HG03378 (cell line): ENCODE measurements at regions not wholly inside any gene's neighbourhood (a gene's known extent, or its start where the extent isn't known, plus 50 kb on each side); places are given as distances from the start of the nearest gene placed in this dataset.
"Not testable (repeated sequence)": the region's sequence is repeated elsewhere in the genome, so short reads cannot be mapped to it uniquely, and the experiment has no call there.

Source experiments
- ATAC-seq: cut with Tn5 transposase; IDR thresholded peaks from one replicate; pipeline ENCODE4 v1.9.1; 2021; ENCODE audit warnings: mild to moderate bottlenecking, moderate library complexity; ENCODE audit not compliant: unreplicated experiment

- no peak for ATAC-seq
Observed at GRCh38 chr2:144131042-144131441, 388.9 kb downstream of the ZEB2 start.

GRCh38 chr2:144130551-144130950, 389.4 kb downstream of the ZEB2 start:
- ATAC-seq = no peak

DNA sequence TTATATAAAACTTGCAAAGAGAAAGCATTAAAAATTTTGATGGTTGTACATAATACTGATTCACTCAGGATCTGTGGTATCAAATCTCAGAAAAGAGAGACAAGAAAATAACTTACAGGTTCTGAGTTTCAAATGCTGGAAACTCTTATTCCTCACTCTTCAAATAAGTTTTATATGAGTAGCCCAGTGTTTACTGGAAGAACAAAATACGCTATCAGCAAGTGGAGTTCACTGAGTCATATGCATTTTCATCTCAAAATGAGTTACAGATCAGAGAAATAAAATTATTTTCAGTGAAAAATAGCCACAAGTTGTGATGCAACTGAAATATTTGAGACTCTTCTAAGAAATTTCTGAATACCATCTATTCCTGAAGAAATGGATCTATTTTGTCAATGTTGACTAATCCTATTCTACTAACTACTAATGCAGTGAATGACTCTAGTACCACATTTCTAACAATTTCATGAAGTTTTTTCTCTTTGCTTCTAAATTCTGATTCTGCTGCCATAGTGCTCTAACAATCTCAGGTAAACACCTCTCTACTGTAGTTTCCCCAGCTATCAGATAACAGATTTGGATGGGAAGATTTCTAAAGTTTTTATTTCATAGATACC, 391.7 kb downstream of the ZEB2 start:
- ATAC-seq = no peak

DNA sequence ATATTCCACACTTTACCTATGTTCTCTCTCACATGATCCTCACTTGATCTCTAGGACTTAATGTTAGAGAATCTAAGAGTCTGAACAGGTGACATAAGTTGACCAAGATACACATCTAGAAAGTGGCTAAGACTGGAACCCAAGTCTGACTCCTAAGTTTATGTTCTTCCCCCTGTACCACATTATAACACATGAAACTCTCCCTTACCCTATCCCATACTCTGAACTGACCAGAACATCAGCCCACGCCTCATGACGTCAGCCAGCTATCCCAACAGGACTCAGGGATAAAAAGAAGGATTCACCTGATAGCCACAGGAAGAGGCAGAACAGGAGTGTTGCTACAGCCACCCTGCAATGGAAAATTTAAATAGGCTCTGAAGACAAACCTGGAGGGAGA, 392.2 kb downstream of the ZEB2 start:
- no peak for ATAC-seq

GRCh38 chr2:144126302-144126701, 393.6 kb downstream of the ZEB2 start:
- no peak for ATAC-seq

DNA sequence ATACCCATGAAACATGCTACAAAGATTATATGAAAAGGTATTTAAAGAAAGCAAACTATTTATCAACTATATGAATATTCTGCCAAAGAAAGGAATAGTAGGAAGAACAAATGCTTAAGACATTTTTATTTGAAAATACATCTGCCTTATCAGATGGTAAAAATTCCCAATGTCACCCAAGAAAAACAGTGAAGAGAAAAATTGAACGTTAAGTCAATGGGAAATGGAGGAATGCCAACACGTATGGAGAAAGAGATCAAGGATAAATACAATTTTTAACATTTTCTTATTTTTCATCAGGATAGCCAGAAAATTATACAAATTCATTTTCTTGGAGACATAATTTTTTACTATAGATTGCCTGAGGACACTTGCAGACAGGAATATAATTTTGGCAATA, 394.2 kb downstream of the ZEB2 start:
- no peak for ATAC-seq

- ATAC-seq = no peak
Observed at GRCh38 chr2:144124882-144125281, 395.0 kb downstream of the ZEB2 start.

GRCh38 chr2:144120487-144120886, 399.4 kb downstream of the ZEB2 start:
- ATAC-seq = no peak

- no peak for ATAC-seq
Observed at GRCh38 chr2:144117086-144117485, 402.8 kb downstream of the ZEB2 start.

GRCh38 chr2:144115739-144116291, 404.1 kb downstream of the ZEB2 start:
- no peak for ATAC-seq

GRCh38 chr2:144114760-144115159, 405.2 kb downstream of the ZEB2 start:
- no peak for ATAC-seq

GRCh38 chr2:144111437-144111836, 408.5 kb downstream of the ZEB2 start:
- ATAC-seq = no peak

- not testable (repeated sequence) for ATAC-seq
Observed at GRCh38 chr2:144106104-144106503, 413.8 kb downstream of the ZEB2 start.

DNA sequence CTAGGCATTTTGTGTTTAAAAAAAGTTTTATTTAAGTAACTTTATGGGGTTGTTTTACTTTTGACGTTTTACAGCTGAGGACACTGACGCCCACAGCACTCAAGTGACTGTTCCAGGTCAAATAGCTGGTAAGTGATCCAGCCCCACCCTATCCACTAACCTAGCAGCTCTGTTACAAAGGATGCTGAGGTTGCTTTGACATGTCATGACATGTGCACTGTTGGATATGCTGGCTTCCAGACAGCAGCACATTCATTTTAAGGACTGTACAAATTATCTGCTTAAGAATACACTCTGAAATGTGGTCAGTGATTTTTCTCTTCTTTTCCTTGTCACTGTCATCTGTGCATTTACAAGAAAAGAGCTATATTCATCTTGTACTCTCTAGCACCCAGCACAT, 417.5 kb downstream of the ZEB2 start:
- ATAC-seq = no peak

DNA sequence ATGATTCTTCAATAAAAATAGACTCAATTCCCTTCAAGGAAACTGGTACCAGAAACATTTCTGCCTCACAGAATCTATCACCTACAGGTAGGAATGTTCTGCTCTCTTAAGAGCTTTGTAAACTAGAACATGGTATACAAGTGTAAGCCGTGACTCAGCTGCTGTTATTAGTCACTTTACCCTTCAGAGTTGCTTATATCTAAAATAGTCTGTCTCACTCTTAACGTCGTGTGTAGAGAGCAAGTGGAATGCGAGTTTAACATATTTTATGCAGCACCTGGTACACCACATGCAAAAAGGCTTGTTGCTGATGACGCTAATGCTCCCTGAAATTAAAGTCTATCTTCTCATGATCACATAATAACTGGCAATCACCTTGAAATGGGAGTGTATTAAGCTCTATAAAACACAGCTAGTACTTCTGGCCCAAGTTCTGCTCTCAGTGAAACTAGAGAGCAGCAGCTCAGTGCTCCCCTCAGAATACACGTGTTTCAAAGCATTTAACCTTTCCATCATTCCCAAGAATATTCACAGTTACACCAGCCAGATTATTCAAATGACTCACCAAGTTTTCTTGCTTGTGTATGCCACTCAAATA, 420.0 kb downstream of the ZEB2 start:
- ATAC-seq = no peak

- no peak for ATAC-seq
Observed at GRCh38 chr2:144099340-144099739, 420.6 kb downstream of the ZEB2 start.

GRCh38 chr2:144097440-144098225, 422.3 kb downstream of the ZEB2 start:
- ATAC-seq = no peak

DNA sequence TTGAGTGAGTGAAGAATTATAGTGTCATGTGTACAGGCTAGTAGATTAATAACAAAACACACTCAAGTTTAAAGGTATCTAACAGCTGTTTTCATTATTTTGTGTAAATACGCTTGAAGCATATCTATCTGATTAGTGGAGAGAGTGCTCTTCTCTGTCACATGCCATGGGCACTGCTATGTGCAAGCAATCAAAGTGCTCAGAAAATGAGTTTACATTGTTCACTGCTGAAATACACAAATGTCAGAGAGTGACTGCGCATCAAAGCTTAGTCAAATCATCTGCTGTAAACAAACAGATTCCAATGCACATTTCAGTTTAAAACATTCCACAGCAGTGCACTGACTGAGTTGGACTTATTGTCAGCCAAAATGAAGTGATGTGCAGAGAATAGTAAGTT, 423.4 kb downstream of the ZEB2 start:
- no peak for ATAC-seq

GRCh38 chr2:144094408-144095151, 425.3 kb downstream of the ZEB2 start:
- no peak for ATAC-seq

- no peak for ATAC-seq
Observed at GRCh38 chr2:144091622-144092021, 428.3 kb downstream of the ZEB2 start.

DNA sequence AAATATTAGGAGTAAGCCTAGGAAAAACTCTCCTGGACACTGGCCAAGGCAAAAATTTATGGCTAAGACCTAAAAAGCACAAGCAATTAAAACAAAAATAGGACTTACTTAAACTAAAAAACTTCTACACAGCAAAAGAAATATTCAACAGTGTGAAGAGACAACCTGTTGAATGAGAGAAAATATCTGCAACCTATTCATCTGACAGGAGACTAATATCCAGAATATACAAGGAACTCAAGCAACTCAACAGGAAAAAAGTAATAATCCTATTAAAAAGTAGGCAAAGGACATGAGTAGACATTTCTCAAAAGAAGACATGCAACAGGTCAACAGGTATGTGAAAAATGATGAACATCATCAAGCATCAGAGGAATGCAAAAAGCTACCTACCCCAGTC, 431.1 kb downstream of the ZEB2 start:
- ATAC-seq = no peak
